ENCODE measurements at regions not wholly inside any gene's neighbourhood (a gene's known extent, or its start where the extent isn't known, plus 50 kb on each side); places are given as distances from the start of the nearest gene placed in this dataset.

DNA sequence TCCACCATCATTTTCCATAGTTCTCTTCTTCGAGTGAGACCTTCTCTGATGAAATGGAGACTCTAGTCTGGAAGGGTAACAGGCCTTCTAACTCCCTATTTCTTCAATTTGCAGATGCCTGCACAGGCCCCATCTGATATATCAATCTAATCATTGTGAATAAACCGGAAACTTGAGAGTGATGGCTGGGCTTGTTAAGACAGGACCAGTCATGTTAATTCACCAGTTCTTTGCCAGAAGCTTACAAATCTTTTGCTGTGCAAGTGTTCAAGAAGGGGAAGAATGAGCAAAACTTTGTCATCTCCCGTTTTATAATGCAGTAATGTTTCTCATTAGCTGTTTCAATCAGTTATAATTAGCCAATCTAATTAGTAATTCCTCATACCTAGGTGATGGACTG, 1561.3 kb upstream of the GOT2 start:
- Histone ChIP-seq H3K36me3 (replicated peaks; ENCODE audit: insufficient read depth, low read length) (no peaks in the 10 kb centered on the region), H3F3A (ENCODE audit: insufficient read depth, low read length) (no peaks in the 10 kb centered on the region), H4K20me1 (ENCODE audit: insufficient read depth, low read length) (no peaks in the 10 kb centered on the region), H3K27me3 (replicated peaks; ENCODE audit: insufficient read depth, low read length) (no peaks in the 10 kb centered on the region), H3K4me3 (ENCODE audit: low read length) (no peak overlapping the region), H3K9ac (ENCODE audit: low read length) (no peak overlapping the region), H3K27ac (ENCODE audit: low read length) (no peak overlapping the region), H3K4me2 (ENCODE audit: low read depth, low read length) (no peak overlapping the region), H3K79me2 (ENCODE audit: low read length) (no peaks in the 10 kb centered on the region), H3K9me2 (replicated peaks; ENCODE audit: insufficient read depth, low read length) (no peaks in the 10 kb centered on the region), H3K4me1 (ENCODE audit: low read length) (no peaks in the 10 kb centered on the region), H2AFZ (ENCODE audit: low read length) (no peak overlapping the region), H3K9me3 (replicated peaks; ENCODE audit: insufficient read depth, low read length) (no peaks in the 10 kb centered on the region)
- TF ChIP-seq EZH2 (optimal IDR thresholded peaks at IDR 0.05; ENCODE audit: low read depth, low read length) = no peak
- TF ChIP-seq EZH2phosphoT487 (IDR thresholded peaks at IDR 0.05; ENCODE audit: low read length) = no peak
- TF ChIP-seq, protein P1, sequence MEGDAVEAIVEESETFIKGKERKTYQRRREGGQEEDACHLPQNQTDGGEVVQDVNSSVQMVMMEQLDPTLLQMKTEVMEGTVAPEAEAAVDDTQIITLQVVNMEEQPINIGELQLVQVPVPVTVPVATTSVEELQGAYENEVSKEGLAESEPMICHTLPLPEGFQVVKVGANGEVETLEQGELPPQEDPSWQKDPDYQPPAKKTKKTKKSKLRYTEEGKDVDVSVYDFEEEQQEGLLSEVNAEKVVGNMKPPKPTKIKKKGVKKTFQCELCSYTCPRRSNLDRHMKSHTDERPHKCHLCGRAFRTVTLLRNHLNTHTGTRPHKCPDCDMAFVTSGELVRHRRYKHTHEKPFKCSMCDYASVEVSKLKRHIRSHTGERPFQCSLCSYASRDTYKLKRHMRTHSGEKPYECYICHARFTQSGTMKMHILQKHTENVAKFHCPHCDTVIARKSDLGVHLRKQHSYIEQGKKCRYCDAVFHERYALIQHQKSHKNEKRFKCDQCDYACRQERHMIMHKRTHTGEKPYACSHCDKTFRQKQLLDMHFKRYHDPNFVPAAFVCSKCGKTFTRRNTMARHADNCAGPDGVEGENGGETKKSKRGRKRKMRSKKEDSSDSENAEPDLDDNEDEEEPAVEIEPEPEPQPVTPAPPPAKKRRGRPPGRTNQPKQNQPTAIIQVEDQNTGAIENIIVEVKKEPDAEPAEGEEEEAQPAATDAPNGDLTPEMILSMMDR (IDR thresholded peaks at IDR 0.05; ENCODE audit: low read length) = no peak
- DNase-seq = no peak

DNA sequence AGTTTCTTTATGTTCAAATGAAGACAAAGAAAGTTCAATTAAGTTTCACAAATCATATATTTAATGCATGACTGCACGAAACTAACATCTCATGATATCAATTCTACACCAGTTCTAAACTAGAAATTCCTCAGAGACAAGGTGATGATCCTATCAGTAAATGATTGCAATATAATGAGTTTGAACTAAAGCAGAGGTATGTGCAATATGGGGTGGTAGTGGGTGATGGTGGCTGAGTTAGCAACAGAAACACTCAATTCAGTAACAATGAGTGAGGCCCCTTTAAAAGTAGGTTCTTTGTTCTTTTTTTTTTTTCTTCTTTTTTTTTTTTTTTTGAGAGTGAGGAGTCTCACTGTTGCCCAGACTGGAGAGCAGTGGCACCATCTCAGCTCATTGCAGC, 1551.7 kb upstream of the GOT2 start:
- no peak overlapping the region for H3K27ac ChIP-seq (ENCODE audit: low read length)
- no peak overlapping the region for H3K4me3 ChIP-seq (ENCODE audit: low read length)
- no peaks in the 10 kb centered on the region for H3K9me3 ChIP-seq (replicated peaks; ENCODE audit: insufficient read depth, low read length)
- no peaks in the 10 kb centered on the region for H3K4me1 ChIP-seq (ENCODE audit: low read length)
- H3K36me3 ChIP-seq (replicated peaks; ENCODE audit: insufficient read depth, low read length) = no peaks in the 10 kb centered on the region
- TF ChIP-seq EZH2phosphoT487 (IDR thresholded peaks at IDR 0.05; ENCODE audit: low read length) (no peak), EZH2 (optimal IDR thresholded peaks at IDR 0.05; ENCODE audit: low read depth, low read length) (no peak)
- TF ChIP-seq, protein P1 (IDR thresholded peaks at IDR 0.05; ENCODE audit: low read length) = no peak
- no peak overlapping the region for H2AFZ ChIP-seq (ENCODE audit: low read length)
- H3K9ac ChIP-seq (ENCODE audit: low read length) = no peak overlapping the region
- no peaks in the 10 kb centered on the region for H3K9me2 ChIP-seq (replicated peaks; ENCODE audit: insufficient read depth, low read length)
- DNase-seq = no peak
- no peaks in the 10 kb centered on the region for H3F3A ChIP-seq (ENCODE audit: insufficient read depth, low read length)
- no peaks in the 10 kb centered on the region for H4K20me1 ChIP-seq (ENCODE audit: insufficient read depth, low read length)
- no peaks in the 10 kb centered on the region for H3K79me2 ChIP-seq (ENCODE audit: low read length)
- no peak overlapping the region for H3K4me2 ChIP-seq (ENCODE audit: low read depth, low read length)
- H3K27me3 ChIP-seq (replicated peaks; ENCODE audit: insufficient read depth, low read length) = no peaks in the 10 kb centered on the region

DNA sequence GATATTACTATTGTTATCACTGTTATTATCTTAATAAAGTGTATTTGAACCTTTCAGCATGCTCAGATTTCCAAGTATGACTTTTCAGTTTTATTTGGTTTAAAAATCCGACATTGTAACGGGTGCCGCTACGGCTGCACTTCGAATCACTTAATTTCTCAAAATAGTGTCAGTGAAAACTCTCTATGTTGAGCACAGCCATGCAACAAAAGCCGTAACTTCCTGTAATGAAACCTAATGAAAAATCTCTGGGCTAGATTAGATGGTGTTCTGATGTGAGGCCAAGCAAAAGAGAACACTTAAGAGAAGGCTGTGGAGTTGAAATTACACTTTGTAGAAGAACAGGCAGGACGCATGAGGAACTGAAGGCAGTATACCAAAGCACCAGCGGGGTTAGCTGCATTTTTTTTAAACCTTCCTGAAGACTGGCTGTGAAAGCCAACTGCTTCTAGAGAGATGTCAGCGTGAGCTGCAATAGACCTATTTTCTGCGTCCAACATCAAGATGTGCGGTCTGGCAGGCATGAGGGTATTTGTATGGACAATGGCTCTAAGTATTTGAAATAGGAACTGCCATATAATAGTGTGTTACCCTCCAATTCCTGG, 1545.0 kb upstream of the GOT2 start:
- no peaks in the 10 kb centered on the region for H3K9me3 ChIP-seq (replicated peaks; ENCODE audit: insufficient read depth, low read length)
- H3K4me1 ChIP-seq (ENCODE audit: low read length) = no peaks in the 10 kb centered on the region
- H2AFZ ChIP-seq (ENCODE audit: low read length) = no peak overlapping the region
- no peak overlapping the region for H3K4me3 ChIP-seq (ENCODE audit: low read length)
- no peaks in the 10 kb centered on the region for H4K20me1 ChIP-seq (ENCODE audit: insufficient read depth, low read length)
- no peak for DNase-seq
- H3K27me3 ChIP-seq (replicated peaks; ENCODE audit: insufficient read depth, low read length) = no peaks in the 10 kb centered on the region
- H3F3A ChIP-seq (ENCODE audit: insufficient read depth, low read length) = no peaks in the 10 kb centered on the region
- no peak for TF ChIP-seq EZH2phosphoT487 (IDR thresholded peaks at IDR 0.05; ENCODE audit: low read length)
- no peak overlapping the region for H3K4me2 ChIP-seq (ENCODE audit: low read depth, low read length)
- H3K27ac ChIP-seq (ENCODE audit: low read length) = no peak overlapping the region
- no peaks in the 10 kb centered on the region for H3K79me2 ChIP-seq (ENCODE audit: low read length)
- H3K9me2 ChIP-seq (replicated peaks; ENCODE audit: insufficient read depth, low read length) = no peaks in the 10 kb centered on the region
- H3K9ac ChIP-seq (ENCODE audit: low read length) = no peak overlapping the region
- no peaks in the 10 kb centered on the region for H3K36me3 ChIP-seq (replicated peaks; ENCODE audit: insufficient read depth, low read length)

DNA sequence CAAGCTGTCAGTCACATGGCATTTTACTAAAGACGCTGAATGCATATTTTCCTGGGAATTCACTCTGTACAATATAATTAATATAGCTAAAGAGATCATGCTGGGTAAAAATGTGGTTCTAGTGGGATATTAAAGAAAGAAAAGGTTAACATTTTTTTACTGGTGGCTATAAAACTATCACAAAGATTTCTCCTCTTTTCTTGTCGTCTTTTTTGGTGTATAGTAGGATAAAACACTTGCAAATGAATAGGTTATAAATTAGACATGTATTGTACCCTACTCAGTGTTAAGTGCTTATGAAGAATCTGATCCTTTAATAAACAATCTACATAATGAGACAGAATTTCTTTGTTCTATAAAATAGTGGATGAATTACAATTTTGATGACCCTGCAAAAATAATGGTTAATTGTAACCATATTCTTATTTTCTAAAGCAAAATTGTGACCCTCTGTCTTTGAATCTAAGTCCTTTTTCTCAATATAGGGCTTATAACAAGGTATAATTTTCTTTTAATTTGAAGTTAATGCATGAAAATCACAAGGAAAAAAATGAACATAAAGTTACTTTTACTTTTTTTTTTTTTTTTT, 1540.4 kb upstream of the GOT2 start:
- TF ChIP-seq EZH2phosphoT487 (IDR thresholded peaks at IDR 0.05; ENCODE audit: low read length) = no peak
- TF ChIP-seq, protein P1 (IDR thresholded peaks at IDR 0.05; ENCODE audit: low read length) = no peak
- no peak for TF ChIP-seq EZH2 (optimal IDR thresholded peaks at IDR 0.05; ENCODE audit: low read depth, low read length)
- H3F3A ChIP-seq (ENCODE audit: insufficient read depth, low read length) = no peaks in the 10 kb centered on the region
- no peaks in the 10 kb centered on the region for H3K9me3 ChIP-seq (replicated peaks; ENCODE audit: insufficient read depth, low read length)
- no peak overlapping the region for H3K4me3 ChIP-seq (ENCODE audit: low read length)
- no peak overlapping the region for H3K9ac ChIP-seq (ENCODE audit: low read length)
- H3K79me2 ChIP-seq (ENCODE audit: low read length) = no peaks in the 10 kb centered on the region
- H3K27ac ChIP-seq (ENCODE audit: low read length) = no peak overlapping the region
- no peaks in the 10 kb centered on the region for H3K27me3 ChIP-seq (replicated peaks; ENCODE audit: insufficient read depth, low read length)
- no peaks in the 10 kb centered on the region for H4K20me1 ChIP-seq (ENCODE audit: insufficient read depth, low read length)
- H3K9me2 ChIP-seq (replicated peaks; ENCODE audit: insufficient read depth, low read length) = no peaks in the 10 kb centered on the region
- no peaks in the 10 kb centered on the region for H3K4me1 ChIP-seq (ENCODE audit: low read length)
- H3K36me3 ChIP-seq (replicated peaks; ENCODE audit: insufficient read depth, low read length) = no peaks in the 10 kb centered on the region
- H2AFZ ChIP-seq (ENCODE audit: low read length) = no peak overlapping the region
- no peak for DNase-seq
- H3K4me2 ChIP-seq (ENCODE audit: low read depth, low read length) = no peak overlapping the region
